SK-N-SH treated with all-trans-retinoic acid at 6 μM for 48 hours (cell line): ENCODE measurements at regions not wholly inside any gene's neighbourhood (a gene's known extent, or its start where the extent isn't known, plus 50 kb on each side); places are given as distances from the start of the nearest gene placed in this dataset.

Experiments used
- ATAC-seq: fragments of 200-7000 bp; cut with Tn5 transposase; 3 replicates; pipeline ENCODE4 v1.9.1; 2020; ENCODE audit warnings: mild to moderate bottlenecking, moderate library complexity
- ARNTL ChIP-seq: fragments of 450-650 bp; formaldehyde crosslinking; IDR thresholded peaks from 2 replicates; pipeline ENCODE4 v1.5.0; 2020; ENCODE audit warnings: low read depth, mild to moderate bottlenecking, moderate library complexity, borderline replicate concordance
- BACH2 ChIP-seq: fragments of 250-450 bp; sonication (Bioruptor Pico); IDR thresholded peaks from 2 replicates; pipeline ENCODE4 v1.9.0; 2021; ENCODE audit warnings: mild to moderate bottlenecking, borderline replicate concordance
- CSDC2 ChIP-seq: fragments of 250-450 bp; sonication (Bioruptor Pico); IDR thresholded peaks from 2 replicates; pipeline ENCODE4 v1.5.0; 2020; ENCODE audit warnings: mild to moderate bottlenecking, moderate library complexity
- CSRNP3 ChIP-seq: fragments of 250-450 bp; sonication (Bioruptor Pico); IDR thresholded peaks from 2 replicates; pipeline ENCODE4 v1.5.1; 2021; ENCODE audit warnings: mild to moderate bottlenecking, moderate library complexity
- ESRRG ChIP-seq: fragments of 250-450 bp; sonication (Bioruptor Pico); IDR thresholded peaks from 2 replicates; pipeline ENCODE4 v1.6.1; 2021; ENCODE audit warnings: mild to moderate bottlenecking
- GLIS3 ChIP-seq: fragments of 250-450 bp; sonication (Bioruptor Pico); IDR thresholded peaks from 2 replicates; pipeline ENCODE4 v1.5.0; 2020; ENCODE audit warnings: mild to moderate bottlenecking, moderate library complexity
- ISL1 ChIP-seq: fragments of 250-450 bp; sonication (Bioruptor Pico); IDR thresholded peaks from 2 replicates; pipeline ENCODE4 v2.1.2; 2022; ENCODE audit warnings: mild to moderate bottlenecking, moderate library complexity
- OSR1 ChIP-seq: fragments of 250-450 bp; sonication (Bioruptor Pico); IDR thresholded peaks from 2 replicates; pipeline ENCODE4 v1.8.0; 2022; ENCODE audit warnings: moderate library complexity, mild to moderate bottlenecking, inconsistent platforms
- POU6F1 ChIP-seq: fragments of 250-450 bp; sonication (Bioruptor Pico); IDR thresholded peaks from 2 replicates; pipeline ENCODE4 v1.8.0; 2021; ENCODE audit warnings: low read depth, mild to moderate bottlenecking, moderate library complexity, borderline replicate concordance
- PPARA ChIP-seq: fragments of 250-450 bp; sonication (Bioruptor Pico); IDR thresholded peaks from 2 replicates; pipeline ENCODE4 v1.5.0; 2020; ENCODE audit warnings: mild to moderate bottlenecking, borderline replicate concordance
- RARB ChIP-seq: fragments of 250-450 bp; sonication (Bioruptor Pico); IDR thresholded peaks from 2 replicates; pipeline ENCODE4 v1.8.0; 2021; ENCODE audit warnings: mild to moderate bottlenecking, moderate library complexity
- SNAI2 ChIP-seq: fragments of 250-450 bp; sonication (Bioruptor Pico); IDR thresholded peaks from 2 replicates; pipeline ENCODE4 v1.5.0; 2020; ENCODE audit warnings: mild to moderate bottlenecking, moderate library complexity
- TCF4 ChIP-seq: fragments of 250-450 bp; sonication (Bioruptor Pico); IDR thresholded peaks from 2 replicates; pipeline ENCODE4 v1.8.0; 2021; ENCODE audit warnings: mild to moderate bottlenecking, moderate library complexity, borderline replicate concordance
- TOX ChIP-seq: fragments of 250-450 bp; sonication (Bioruptor Pico); IDR thresholded peaks from 2 replicates; pipeline ENCODE4 v1.8.0; 2021; ENCODE audit warnings: mild to moderate bottlenecking, moderate library complexity, borderline replicate concordance
- TSHZ2 ChIP-seq: fragments of 250-450 bp; sonication (Bioruptor Pico); IDR thresholded peaks from 2 replicates; pipeline ENCODE4 v1.5.0; 2020; ENCODE audit warnings: mild to moderate bottlenecking, moderate library complexity
- ZFP3 ChIP-seq: fragments of 250-450 bp; sonication (Bioruptor Pico); IDR thresholded peaks from 2 replicates; pipeline ENCODE4 v1.5.0; 2020; ENCODE audit warnings: mild to moderate bottlenecking, moderate library complexity
- ZFP30 ChIP-seq: fragments of 450-650 bp; formaldehyde crosslinking; IDR thresholded peaks from 2 replicates; pipeline ENCODE4 v1.5.0; 2022; ENCODE audit warnings: mild to moderate bottlenecking, moderate library complexity
- ZNF565 ChIP-seq: fragments of 450-650 bp; formaldehyde crosslinking; conservative IDR thresholded peaks from 2 replicates; pipeline ENCODE4 v1.5.0; 2020; ENCODE audit warnings: low read depth, mild to moderate bottlenecking, moderate library complexity
- ZNF70 ChIP-seq: fragments of 450-650 bp; formaldehyde crosslinking; IDR thresholded peaks from 2 replicates; pipeline ENCODE4 v1.5.0; 2020; ENCODE audit warnings: mild to moderate bottlenecking, moderate library complexity
- ZNF8 ChIP-seq: fragments of 450-650 bp; formaldehyde crosslinking; IDR thresholded peaks from 2 replicates; pipeline ENCODE4 v1.5.0; 2020; ENCODE audit warnings: mild to moderate bottlenecking, moderate library complexity
- TF ChIP-seq, protein P1 (sequence below): fragments of 250-450 bp; sonication (Bioruptor Pico); IDR thresholded peaks from 2 replicates; pipeline ENCODE4 v1.8.0; 2020; ENCODE audit warnings: mild to moderate bottlenecking, moderate library complexity, borderline replicate concordance
- TF ChIP-seq, protein P2 (sequence below): fragments of 250-450 bp; sonication (Bioruptor Pico); IDR thresholded peaks from 2 replicates; pipeline ENCODE4 v1.5.1; 2020; ENCODE audit warnings: low read depth, mild to moderate bottlenecking, moderate library complexity

DNA sequence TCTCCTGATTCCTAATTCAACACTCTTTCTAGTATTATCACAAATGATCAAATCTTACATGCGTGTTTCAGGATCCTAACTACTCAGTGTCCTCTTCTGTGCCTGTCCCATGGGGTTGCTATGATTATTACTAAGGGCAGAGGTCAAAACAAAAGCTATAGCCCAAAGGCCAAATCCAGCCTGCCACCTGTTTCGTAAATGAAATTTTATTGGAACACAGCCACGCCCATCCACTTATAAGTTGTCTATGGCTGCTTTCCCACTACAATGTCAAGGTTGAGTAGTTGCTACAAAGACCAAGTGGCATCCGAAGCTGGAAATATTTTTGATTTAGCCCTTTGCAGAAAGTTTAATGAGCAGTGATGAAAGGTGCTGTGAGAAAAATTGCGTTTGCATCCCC lies 336.6 kb downstream of the TMEM114 start:
- no peak for ATAC-seq
- TF ChIP-seq CSDC2 (CRISPR knock-in tag) (no peak), TCF4 (CRISPR knock-in tag) (no peak), ZFP3 (CRISPR knock-in tag) (no peak), TOX (CRISPR knock-in tag) (no peak), ZFP30 (CRISPR knock-in tag) (no peak), PPARA (CRISPR knock-in tag) (no peak), ZNF70 (no peak), BACH2 (CRISPR knock-in tag) (no peak), RARB (no peak), ARNTL (CRISPR knock-in tag) (no peak), CSRNP3 (CRISPR knock-in tag) (no peak), ZNF8 (CRISPR knock-in tag) (no peak), ISL1 (CRISPR knock-in tag) (no peak), ZNF565 (CRISPR knock-in tag) (no peak), GLIS3 (CRISPR knock-in tag) (no peak), SNAI2 (CRISPR knock-in tag) (no peak)
- TF ChIP-seq, protein P1, sequence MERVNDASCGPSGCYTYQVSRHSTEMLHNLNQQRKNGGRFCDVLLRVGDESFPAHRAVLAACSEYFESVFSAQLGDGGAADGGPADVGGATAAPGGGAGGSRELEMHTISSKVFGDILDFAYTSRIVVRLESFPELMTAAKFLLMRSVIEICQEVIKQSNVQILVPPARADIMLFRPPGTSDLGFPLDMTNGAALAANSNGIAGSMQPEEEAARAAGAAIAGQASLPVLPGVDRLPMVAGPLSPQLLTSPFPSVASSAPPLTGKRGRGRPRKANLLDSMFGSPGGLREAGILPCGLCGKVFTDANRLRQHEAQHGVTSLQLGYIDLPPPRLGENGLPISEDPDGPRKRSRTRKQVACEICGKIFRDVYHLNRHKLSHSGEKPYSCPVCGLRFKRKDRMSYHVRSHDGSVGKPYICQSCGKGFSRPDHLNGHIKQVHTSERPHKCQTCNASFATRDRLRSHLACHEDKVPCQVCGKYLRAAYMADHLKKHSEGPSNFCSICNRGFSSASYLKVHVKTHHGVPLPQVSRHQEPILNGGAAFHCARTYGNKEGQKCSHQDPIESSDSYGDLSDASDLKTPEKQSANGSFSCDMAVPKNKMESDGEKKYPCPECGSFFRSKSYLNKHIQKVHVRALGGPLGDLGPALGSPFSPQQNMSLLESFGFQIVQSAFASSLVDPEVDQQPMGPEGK: no peak
- TF ChIP-seq, protein P2, sequence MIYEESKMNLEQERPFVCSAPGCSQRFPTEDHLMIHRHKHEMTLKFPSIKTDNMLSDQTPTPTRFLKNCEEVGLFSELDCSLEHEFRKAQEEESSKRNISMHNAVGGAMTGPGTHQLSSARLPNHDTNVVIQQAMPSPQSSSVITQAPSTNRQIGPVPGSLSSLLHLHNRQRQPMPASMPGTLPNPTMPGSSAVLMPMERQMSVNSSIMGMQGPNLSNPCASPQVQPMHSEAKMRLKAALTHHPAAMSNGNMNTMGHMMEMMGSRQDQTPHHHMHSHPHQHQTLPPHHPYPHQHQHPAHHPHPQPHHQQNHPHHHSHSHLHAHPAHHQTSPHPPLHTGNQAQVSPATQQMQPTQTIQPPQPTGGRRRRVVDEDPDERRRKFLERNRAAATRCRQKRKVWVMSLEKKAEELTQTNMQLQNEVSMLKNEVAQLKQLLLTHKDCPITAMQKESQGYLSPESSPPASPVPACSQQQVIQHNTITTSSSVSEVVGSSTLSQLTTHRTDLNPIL (CRISPR knock-in tag): no peak

DNA sequence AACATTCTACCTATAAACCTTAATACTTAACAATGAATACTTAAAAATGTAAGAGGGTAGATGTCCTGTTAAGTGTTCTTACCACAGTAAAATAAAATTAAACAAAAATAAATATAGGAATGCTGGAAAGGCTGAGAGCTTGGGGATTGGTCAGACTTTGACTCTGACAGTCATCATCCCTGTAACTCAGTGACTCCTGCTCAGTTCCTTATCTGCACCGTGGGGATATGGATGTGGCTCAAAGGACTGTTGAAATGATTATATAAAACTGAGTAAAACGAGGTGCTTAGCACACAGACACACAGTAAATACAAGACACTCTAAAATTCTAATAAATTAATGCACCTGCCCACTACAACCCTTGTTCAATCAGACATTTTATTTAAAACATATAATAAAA lies 338.6 kb downstream of the TMEM114 start:
- TF ChIP-seq OSR1 (no peak), TOX (CRISPR knock-in tag) (no peak), ARNTL (CRISPR knock-in tag) (no peak), ZNF8 (CRISPR knock-in tag) (no peak), BACH2 (CRISPR knock-in tag) (no peak), GLIS3 (CRISPR knock-in tag) (no peak), TSHZ2 (CRISPR knock-in tag) (no peak), ESRRG (CRISPR knock-in tag) (no peak), ZNF70 (no peak), ISL1 (CRISPR knock-in tag) (no peak)
- ATAC-seq: no peak

GRCh38 chr16:8251298-8251697 lies 339.0 kb downstream of the TMEM114 start:
- TF ChIP-seq, protein P2 (CRISPR knock-in tag): no peak
- TF ChIP-seq ISL1 (CRISPR knock-in tag) (no peak), ZNF565 (CRISPR knock-in tag) (no peak), PPARA (CRISPR knock-in tag) (no peak), POU6F1 (CRISPR knock-in tag) (no peak), TCF4 (CRISPR knock-in tag) (no peak), RARB (no peak), CSDC2 (CRISPR knock-in tag) (no peak), SNAI2 (CRISPR knock-in tag) (no peak), ESRRG (CRISPR knock-in tag) (no peak), CSRNP3 (CRISPR knock-in tag) (no peak)
- TF ChIP-seq, protein P1: no peak

More at GRCh38 chr16:8251298-8251697, 339.0 kb downstream of the TMEM114 start:
- no peak for ATAC-seq
